Activated T-cell treated with anti-CD3 and anti-CD28 coated beads, Interleukin-2, amount 50 U/mL, for 4 hours (primary cell): ENCODE measurements at regions not wholly inside any gene's neighbourhood (a gene's known extent, or its start where the extent isn't known, plus 50 kb on each side); places are given as distances from the start of the nearest gene placed in this dataset.

Source experiments
- ATAC-seq, 2 donors: fragments of 200-7000 bp; cut with Tn5 transposase; one replicate each; pipeline ENCODE4 v1.10.0; 2021
- DNase-seq: peaks from one replicate; pipeline ENCODE4 v3.0.0-alpha.2; 2020
- H3K27me3 Mint-ChIP-seq: one replicate; pipeline ENCODE4 v1.8.0; 2021; ENCODE audit warnings: low read depth, mixed read lengths
- H3K36me3 Mint-ChIP-seq: one replicate; pipeline ENCODE4 v1.8.0; 2022; ENCODE audit warnings: mixed read lengths; ENCODE audit not compliant: insufficient read depth
- H3K4me1 Mint-ChIP-seq: one replicate; pipeline ENCODE4 v1.8.0; 2021; ENCODE audit warnings: low read depth, mixed read lengths
- H3K4me3 Mint-ChIP-seq: one replicate; pipeline ENCODE4 v1.8.0; 2021; ENCODE audit warnings: mild to moderate bottlenecking, moderate library complexity, mixed read lengths
- H3K9me3 Mint-ChIP-seq: one replicate; pipeline ENCODE4 v1.8.0; 2021; ENCODE audit warnings: mixed read lengths

GRCh38 chr10:83921984-83922860, 217.1 kb upstream of the GHITM start:
- no peaks in the 10 kb centered on the region for H3K4me1 Mint-ChIP-seq
- no peak overlapping the region for H3K4me3 Mint-ChIP-seq
- H3K27me3 Mint-ChIP-seq = peaks cover 10% of the 10 kb centered on the region
- ATAC-seq (no peak), DNase-seq (no peak)
- H3K9me3 Mint-ChIP-seq = no peaks in the 10 kb centered on the region
- H3K36me3 Mint-ChIP-seq = no peaks in the 10 kb centered on the region

DNA sequence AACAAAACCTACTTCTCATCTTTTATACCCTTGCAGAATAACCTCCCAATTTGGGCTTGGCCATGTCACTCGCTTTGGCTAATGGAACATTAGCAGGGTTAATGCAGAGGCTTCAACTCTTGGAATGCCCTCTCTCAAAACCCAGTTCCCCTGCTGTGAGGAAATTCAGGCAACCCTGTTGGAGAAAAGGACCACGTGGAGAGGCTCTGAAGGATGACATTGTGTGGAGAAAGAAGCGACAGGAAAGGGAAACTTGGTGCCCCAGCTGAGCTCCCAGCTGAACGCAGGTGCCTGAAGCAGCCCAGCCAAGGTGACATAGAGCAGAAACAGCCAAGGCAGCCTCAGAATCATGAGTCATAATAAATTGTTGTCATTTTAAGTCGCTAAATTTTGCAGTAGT, 214.2 kb upstream of the GHITM start:
- no peak overlapping the region for H3K4me3 Mint-ChIP-seq
- ATAC-seq = no peak
- no peak for DNase-seq
- peaks cover 10% of the 10 kb centered on the region for H3K27me3 Mint-ChIP-seq
- H3K9me3 Mint-ChIP-seq = no peaks in the 10 kb centered on the region
- H3K4me1 Mint-ChIP-seq = no peaks in the 10 kb centered on the region
- no peaks in the 10 kb centered on the region for H3K36me3 Mint-ChIP-seq

DNA sequence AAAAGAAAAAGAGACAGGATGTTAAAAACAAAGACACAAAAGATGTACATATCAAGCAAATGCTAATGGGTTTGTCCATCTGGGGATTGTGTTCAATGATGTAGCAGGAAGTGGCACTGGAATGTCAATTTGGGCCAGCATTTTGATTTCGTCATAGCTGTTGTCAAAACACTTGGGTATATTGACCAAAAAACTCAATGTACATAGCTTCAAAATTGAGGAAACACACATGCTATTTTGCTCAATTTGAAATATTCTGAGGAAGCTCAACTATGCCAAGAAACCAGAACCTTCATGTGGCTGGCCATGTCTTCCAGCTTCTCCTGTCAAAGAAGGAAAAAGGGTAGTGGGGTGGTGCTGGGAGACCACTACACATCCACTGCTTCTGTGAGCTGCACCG, 212.7 kb upstream of the GHITM start:
- ATAC-seq = no peak
- DNase-seq = no peak
- Mint-ChIP-seq H3K27me3 (peaks cover 8% of the 10 kb centered on the region), H3K9me3 (no peaks in the 10 kb centered on the region), H3K4me1 (no peaks in the 10 kb centered on the region), H3K4me3 (no peak overlapping the region), H3K36me3 (no peaks in the 10 kb centered on the region)

DNA sequence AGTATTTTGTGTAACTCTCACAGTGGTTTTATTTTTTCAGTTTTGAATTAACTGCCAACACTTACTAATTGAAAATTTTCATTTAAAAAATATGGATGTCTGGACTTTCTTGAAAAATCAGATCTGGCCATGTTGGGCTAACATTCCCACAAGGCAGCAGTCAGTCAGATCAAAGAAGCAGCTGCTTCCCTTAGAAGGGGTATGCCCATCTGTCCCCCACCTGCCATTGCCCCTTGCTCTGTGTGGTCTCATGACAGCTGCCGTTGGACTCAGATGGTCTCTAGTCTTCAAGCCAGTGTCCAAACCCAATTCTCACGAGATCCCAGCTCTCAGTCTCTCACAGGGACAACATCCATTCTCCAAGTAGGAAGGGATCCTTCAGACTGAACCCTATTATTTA, 212.1 kb upstream of the GHITM start:
- no peak for DNase-seq
- ATAC-seq = no peak

DNA sequence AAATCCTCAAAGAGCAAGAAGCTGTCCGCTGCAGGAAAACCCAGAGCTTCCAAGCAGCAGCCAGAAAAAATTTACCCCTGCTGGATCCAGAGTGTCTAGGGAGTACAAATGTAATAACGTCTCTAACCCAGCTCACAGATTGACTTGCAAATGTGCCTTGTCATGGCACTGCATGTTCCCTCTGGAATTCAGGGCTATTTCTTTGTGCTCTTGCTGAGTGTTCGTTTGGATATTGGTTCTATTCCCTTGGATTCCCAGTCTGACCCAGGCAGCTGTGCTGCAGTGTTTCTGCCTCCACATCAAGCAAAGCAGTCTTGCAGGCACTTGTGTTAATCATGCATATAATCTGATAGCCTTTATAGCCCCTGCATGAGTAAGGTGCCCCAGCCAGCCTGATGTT, 209.9 kb upstream of the GHITM start:
- no peaks in the 10 kb centered on the region for H3K36me3 Mint-ChIP-seq
- no peaks in the 10 kb centered on the region for H3K9me3 Mint-ChIP-seq
- no peak overlapping the region for H3K4me3 Mint-ChIP-seq
- peaks cover 5% of the 10 kb centered on the region for H3K27me3 Mint-ChIP-seq
- DNase-seq = no peak
- no peak for ATAC-seq
- no peaks in the 10 kb centered on the region for H3K4me1 Mint-ChIP-seq

More for the DNA sequence above, 212.1 kb upstream of the GHITM start:
- Mint-ChIP-seq H3K36me3 (no peaks in the 10 kb centered on the region), H3K4me1 (no peaks in the 10 kb centered on the region), H3K4me3 (no peak overlapping the region), H3K9me3 (no peaks in the 10 kb centered on the region), H3K27me3 (peaks cover 8% of the 10 kb centered on the region)

GRCh38 chr10:83931669-83932068, 207.6 kb upstream of the GHITM start:
- DNase-seq (no peak), ATAC-seq (no peak)
- Mint-ChIP-seq H3K4me3 (no peak overlapping the region), H3K27me3 (no peaks in the 10 kb centered on the region), H3K36me3 (no peaks in the 10 kb centered on the region), H3K9me3 (no peaks in the 10 kb centered on the region), H3K4me1 (no peaks in the 10 kb centered on the region)

DNA sequence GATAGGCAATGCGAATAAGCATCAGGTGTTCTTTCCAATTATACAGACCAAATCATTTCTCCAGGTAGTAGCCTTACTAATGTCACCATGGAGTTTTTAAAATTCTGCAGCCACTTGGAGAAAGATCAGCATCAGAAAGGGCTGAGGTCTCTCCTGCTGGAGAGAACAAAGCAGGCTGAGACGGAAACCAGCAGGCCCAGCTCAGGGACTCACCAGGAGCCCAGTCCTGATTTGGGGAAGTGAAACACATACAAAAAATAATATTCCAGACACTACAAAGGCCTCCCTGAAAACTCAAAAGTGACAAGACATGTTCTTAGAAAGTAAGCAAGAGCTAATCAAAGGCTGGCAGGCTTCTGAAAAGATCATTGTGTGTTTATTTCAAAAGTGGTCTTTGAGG, 207.1 kb upstream of the GHITM start:
- Mint-ChIP-seq H3K9me3 (no peaks in the 10 kb centered on the region), H3K27me3 (no peaks in the 10 kb centered on the region), H3K36me3 (no peaks in the 10 kb centered on the region), H3K4me1 (no peaks in the 10 kb centered on the region), H3K4me3 (no peak overlapping the region)
- no peak for ATAC-seq
- DNase-seq = no peak

- H3K4me1 Mint-ChIP-seq = no peaks in the 10 kb centered on the region
- H3K4me3 Mint-ChIP-seq = no peak overlapping the region
- H3K9me3 Mint-ChIP-seq = no peaks in the 10 kb centered on the region
- no peaks in the 10 kb centered on the region for H3K27me3 Mint-ChIP-seq
- ATAC-seq (no peak), DNase-seq (no peak)
- no peaks in the 10 kb centered on the region for H3K36me3 Mint-ChIP-seq
These were observed 205.2 kb upstream of the GHITM start for GRCh38 chr10:83934062-83934461.

GRCh38 chr10:83934641-83935338, 204.5 kb upstream of the GHITM start:
- Mint-ChIP-seq H3K9me3 (no peaks in the 10 kb centered on the region), H3K36me3 (no peaks in the 10 kb centered on the region), H3K4me1 (no peaks in the 10 kb centered on the region)

DNA sequence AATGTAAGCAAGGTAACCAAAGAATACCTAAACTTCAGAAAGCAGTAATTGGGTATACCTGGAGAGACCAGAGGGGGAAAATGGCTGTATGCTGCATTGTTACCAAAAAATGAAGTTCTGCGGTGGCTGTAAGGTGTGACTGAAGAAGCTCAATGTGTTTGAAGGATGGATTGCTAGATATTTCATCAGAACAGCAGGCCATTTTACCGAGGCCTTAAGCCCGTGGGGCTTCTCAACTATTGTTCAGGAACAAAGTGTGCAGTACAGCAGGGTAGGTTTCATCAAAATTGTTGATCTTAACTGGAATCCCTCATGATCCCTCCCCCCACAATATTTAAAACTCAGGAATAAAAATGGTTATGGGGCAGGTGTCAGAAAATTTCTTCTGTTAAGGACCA, 204.0 kb upstream of the GHITM start:
- DNase-seq = no peak
- no peak for ATAC-seq
- no peaks in the 10 kb centered on the region for H3K36me3 Mint-ChIP-seq
- no peaks in the 10 kb centered on the region for H3K9me3 Mint-ChIP-seq
- H3K27me3 Mint-ChIP-seq = no peaks in the 10 kb centered on the region
- no peak overlapping the region for H3K4me3 Mint-ChIP-seq
- H3K4me1 Mint-ChIP-seq = no peaks in the 10 kb centered on the region

More at GRCh38 chr10:83934641-83935338, 204.5 kb upstream of the GHITM start:
- H3K27me3 Mint-ChIP-seq = no peaks in the 10 kb centered on the region
- no peak for DNase-seq
- H3K4me3 Mint-ChIP-seq = no peak overlapping the region
- no peak for ATAC-seq

- Mint-ChIP-seq H3K36me3 (no peaks in the 10 kb centered on the region), H3K4me3 (no peak overlapping the region), H3K4me1 (no peaks in the 10 kb centered on the region), H3K27me3 (no peaks in the 10 kb centered on the region), H3K9me3 (no peaks in the 10 kb centered on the region)
- ATAC-seq (no peak), DNase-seq (no peak)
These were observed 203.4 kb upstream of the GHITM start for GRCh38 chr10:83935911-83936310.

DNA sequence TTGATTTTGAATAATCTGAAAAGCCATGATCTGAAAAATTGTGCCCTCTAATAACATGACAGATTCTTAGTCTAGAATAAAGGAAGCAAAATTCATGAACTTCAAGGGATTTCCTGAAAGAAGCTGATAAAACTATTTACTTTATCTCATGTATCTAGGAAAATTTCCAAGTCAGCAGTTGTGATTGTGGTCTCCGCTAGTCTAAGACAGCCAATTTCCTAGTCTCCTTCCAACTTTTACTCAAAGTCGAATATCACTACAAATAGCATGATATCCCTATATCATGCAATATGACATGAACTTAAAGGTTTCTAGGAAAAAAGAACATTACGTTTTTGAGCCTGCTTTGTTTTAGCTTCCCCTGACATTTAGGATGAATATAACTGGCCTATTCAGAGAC, 202.1 kb upstream of the GHITM start:
- H3K4me3 Mint-ChIP-seq = no peak overlapping the region
- H3K9me3 Mint-ChIP-seq = no peaks in the 10 kb centered on the region
- H3K4me1 Mint-ChIP-seq = no peaks in the 10 kb centered on the region
- H3K36me3 Mint-ChIP-seq = no peaks in the 10 kb centered on the region
- DNase-seq (no peak), ATAC-seq (no peak)
- H3K27me3 Mint-ChIP-seq = no peaks in the 10 kb centered on the region

- H3K36me3 Mint-ChIP-seq = no peaks in the 10 kb centered on the region
- no peak overlapping the region for H3K4me3 Mint-ChIP-seq
- ATAC-seq (no peak), DNase-seq (no peak)
- no peaks in the 10 kb centered on the region for H3K4me1 Mint-ChIP-seq
- H3K27me3 Mint-ChIP-seq = no peaks in the 10 kb centered on the region
- H3K9me3 Mint-ChIP-seq = no peaks in the 10 kb centered on the region
These were observed 201.5 kb upstream of the GHITM start for GRCh38 chr10:83937826-83938225.

DNA sequence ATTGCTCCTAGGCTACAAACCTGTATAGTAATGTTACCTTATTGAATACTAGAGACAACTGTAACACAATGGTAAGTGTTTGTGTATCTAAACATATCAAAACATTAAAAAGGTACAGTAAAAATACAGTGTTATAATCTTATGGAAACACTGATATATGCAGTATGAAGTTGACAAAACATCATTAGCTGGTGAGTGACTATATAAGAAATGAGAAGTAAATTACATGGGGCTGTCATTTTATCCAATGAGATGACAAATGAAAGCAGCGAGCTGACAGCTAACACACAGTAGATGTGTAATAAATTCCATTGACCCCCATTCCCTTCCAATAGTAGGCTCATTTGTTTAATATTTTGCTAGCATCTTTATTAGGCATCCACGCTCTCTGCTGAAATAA, 198.1 kb upstream of the GHITM start:
- Mint-ChIP-seq H3K36me3 (no peaks in the 10 kb centered on the region), H3K9me3 (no peaks in the 10 kb centered on the region), H3K4me3 (no peak overlapping the region), H3K27me3 (no peaks in the 10 kb centered on the region), H3K4me1 (no peaks in the 10 kb centered on the region)
- DNase-seq = no peak
- no peak for ATAC-seq

DNA sequence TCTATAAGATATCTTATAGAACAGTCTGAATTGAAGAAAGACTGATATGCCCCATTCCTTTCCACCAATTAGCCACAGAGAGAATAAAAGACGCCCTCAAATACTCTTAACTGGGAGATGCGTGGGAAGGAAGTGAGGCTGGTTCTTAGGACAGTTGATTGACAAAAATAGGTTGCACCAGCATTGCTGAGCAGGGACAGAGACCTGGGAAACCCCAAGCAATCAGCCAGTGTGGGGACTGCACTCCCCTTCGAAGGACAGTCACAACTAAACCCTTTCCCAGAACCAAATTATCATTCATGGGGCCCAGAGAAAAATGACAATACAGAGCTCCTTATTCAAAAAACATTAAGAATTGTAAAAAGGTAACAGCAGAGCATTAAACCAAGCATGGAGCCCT, 196.9 kb upstream of the GHITM start:
- no peak for ATAC-seq

More for the DNA sequence above, 196.9 kb upstream of the GHITM start:
- no peaks in the 10 kb centered on the region for H3K36me3 Mint-ChIP-seq
- H3K4me1 Mint-ChIP-seq = no peaks in the 10 kb centered on the region
- H3K9me3 Mint-ChIP-seq = no peaks in the 10 kb centered on the region
- DNase-seq = no peak
- no peak overlapping the region for H3K4me3 Mint-ChIP-seq
- H3K27me3 Mint-ChIP-seq = no peaks in the 10 kb centered on the region
